CD14-positive monocyte (primary cell): ENCODE measurements at regions not wholly inside any gene's neighbourhood (a gene's known extent, or its start where the extent isn't known, plus 50 kb on each side); places are given as distances from the start of the nearest gene placed in this dataset.

ENCODE experiments used
- DNase-seq, 3 donors: peaks; one replicate each; pipeline ENCODE4 v3.0.0-alpha.2; 2011 to 2022
- H2AFZ ChIP-seq: 2 replicates; pipeline ENCODE4 v1.6.0; 2012; ENCODE audit warnings: mild to moderate bottlenecking, low read depth, low read length, inconsistent platforms; ENCODE audit not compliant: insufficient read depth, poor library complexity, severe bottlenecking
- H3K27ac ChIP-seq, 2 donors: 1 replicate in 1 of 2; 2 replicates in 1 of 2; pipeline ENCODE4 v1.5.1; 2012 to 2013; ENCODE audit warnings: low read length in 2 of 2, control low read depth in 1 of 2, inconsistent platforms in 1 of 2, low read depth in 1 of 2, mild to moderate bottlenecking in 1 of 2
- H3K27me3 ChIP-seq, 2 donors: one replicate each; pipeline versions ENCODE4 v1.6.0 to v1.6.1; 2011 to 2013; ENCODE audit warnings: low read length in 2 of 2; ENCODE audit not compliant: control insufficient read depth in 2 of 2, insufficient read depth in 2 of 2
- H3K36me3 ChIP-seq, 2 donors: replicated peaks in 1 of 2; 1 replicate in 1 of 2; 2 replicates in 1 of 2; pipeline versions ENCODE4 v1.5.1 to v1.6.1; 2012 to 2013; ENCODE audit warnings: low read length in 2 of 2, control low read depth in 1 of 2, inconsistent platforms in 1 of 2, mild to moderate bottlenecking in 1 of 2; ENCODE audit not compliant: insufficient read depth in 2 of 2, control insufficient read depth in 1 of 2
- H3K4me1 ChIP-seq, 2 donors: 1 replicate in 1 of 2; 2 replicates in 1 of 2; pipeline versions ENCODE4 v1.5.1 to v1.6.1; 2012 to 2013; ENCODE audit warnings: low read length in 2 of 2, control low read depth in 1 of 2, inconsistent platforms in 1 of 2, mild to moderate bottlenecking in 1 of 2, moderate library complexity in 1 of 2; ENCODE audit not compliant: insufficient read depth in 2 of 2, control insufficient read depth in 1 of 2
- H3K4me2 ChIP-seq: replicated peaks from 2 replicates; pipeline ENCODE3; 2012; ENCODE audit warnings: low read length, moderate library complexity, mild to moderate bottlenecking; ENCODE audit not compliant: poor library complexity, severe bottlenecking; ENCODE audit errors: extremely low read depth
- H3K4me3 ChIP-seq, 3 experiments: fragments of 200-600 bp in 1 of 3; sonication (generic) in 1 of 3; replicated peaks in 1 of 3; 1 replicate in 2 of 3; 2 replicates in 1 of 3; pipeline ENCODE4 v1.5.1; 2011 to 2013; ENCODE audit warnings: low read length in 3 of 3, mild to moderate bottlenecking in 3 of 3, control low read depth in 2 of 3, low read depth in 2 of 3, inconsistent platforms in 1 of 3, moderate library complexity in 1 of 3
- H3K79me2 ChIP-seq: 2 replicates; pipeline ENCODE4 v1.6.0; 2012; ENCODE audit warnings: mild to moderate bottlenecking, control low read depth, inconsistent platforms, low read length, moderate library complexity; ENCODE audit not compliant: insufficient read depth
- H3K9ac ChIP-seq: 2 replicates; pipeline ENCODE4 v1.6.0; 2017; ENCODE audit warnings: low read length, mild to moderate bottlenecking; ENCODE audit not compliant: insufficient read depth, poor library complexity, severe bottlenecking
- H3K9me3 ChIP-seq, 2 donors: replicated peaks in 1 of 2; 1 replicate in 1 of 2; 2 replicates in 1 of 2; pipeline versions ENCODE4 v1.5.1 to v1.6.1; 2012 to 2013; ENCODE audit warnings: low read length in 2 of 2, control low read depth in 1 of 2; ENCODE audit not compliant: control insufficient read depth in 1 of 2, insufficient read depth in 1 of 2
- H4K20me1 ChIP-seq: 2 replicates; pipeline ENCODE4 v1.6.0; 2012; ENCODE audit warnings: mild to moderate bottlenecking, low read length, control low read depth, moderate library complexity; ENCODE audit not compliant: insufficient read depth
- H3K27ac Mint-ChIP-seq, 7 donors: one replicate each; pipeline ENCODE4 v1.8.0; 2020; ENCODE audit warnings: mild to moderate bottlenecking in 7 of 7, mixed read lengths in 7 of 7, moderate library complexity in 6 of 7, inconsistent platforms in 2 of 7
- H3K27me3 Mint-ChIP-seq, 3 donors: one replicate each; pipeline ENCODE4 v1.8.0; 2021 to 2022; ENCODE audit warnings: low read depth in 3 of 3, mild to moderate bottlenecking in 3 of 3, mixed read lengths in 3 of 3, moderate library complexity in 3 of 3, inconsistent platforms in 1 of 3
- H3K36me3 Mint-ChIP-seq, 2 donors: one replicate each; pipeline ENCODE4 v1.8.0; 2020; ENCODE audit warnings: mixed read lengths in 2 of 2, inconsistent platforms in 1 of 2, mild to moderate bottlenecking in 1 of 2
- H3K4me1 Mint-ChIP-seq: one replicate; pipeline ENCODE4 v1.8.0; 2020; ENCODE audit warnings: mild to moderate bottlenecking, mixed read lengths
- H3K4me3 Mint-ChIP-seq, 2 donors: one replicate each; pipeline ENCODE4 v1.8.0; 2020; ENCODE audit warnings: mild to moderate bottlenecking in 2 of 2, mixed read lengths in 2 of 2, moderate library complexity in 1 of 2
- H3K9me3 Mint-ChIP-seq, 7 donors: one replicate each; pipeline ENCODE4 v1.8.0; 2020 to 2022; ENCODE audit warnings: mixed read lengths in 7 of 7, mild to moderate bottlenecking in 6 of 7, moderate library complexity in 6 of 7, inconsistent platforms in 2 of 7
- CTCF ChIP-seq: fragments of 200-600 bp; IDR thresholded peaks from one replicate; pipeline ENCODE4 v1.8.0; 2022; ENCODE audit warnings: antibody characterized with exemption, mild to moderate bottlenecking
- WGBS: methylation state at CpG from one replicate; pipeline ENCODE4 v1.1.5; 2013; ENCODE audit warnings: missing lambda C conversion rate; ENCODE audit not compliant: insufficient coverage; 5-methylcytosine and 5-hydroxymethylcytosine counted together
- intact Hi-C, 2 donors: fragments of 100-400 bp; cut with micrococcal nuclease; formaldehyde crosslinking; loops; one replicate each; pipeline versions ENCODE4 v1.15.0 to v1.15.1; 2023

- no peak overlapping the region for H3K9ac ChIP-seq
- H3K79me2 ChIP-seq: no peaks in the 10 kb centered on the region
- DNase-seq: no peak
- no peak overlapping the region for H3K27ac Mint-ChIP-seq
- intact Hi-C loops: no loop called here
- H3K36me3 Mint-ChIP-seq: no peaks in the 10 kb centered on the region
- peaks cover 40% of the 10 kb centered on the region for H3K4me1 Mint-ChIP-seq
- no peak overlapping the region for H3K4me3 ChIP-seq
- 86% methylated on average over 6 of the region's 8 CpGs for WGBS
- no peak overlapping the region for H3K4me2 ChIP-seq
- H4K20me1 ChIP-seq: no peaks in the 10 kb centered on the region
- H3K4me1 ChIP-seq: peaks cover 36 to 42% of the 10 kb centered on the region in 2 donors
- H2AFZ ChIP-seq: no peak overlapping the region
- H3K9me3 ChIP-seq: no peaks in the 10 kb centered on the region
- no peak for TF ChIP-seq CTCF
- peaks cover 0 to 2% (median 2%) of the 10 kb centered on the region in 3 donors for H3K27me3 Mint-ChIP-seq
- H3K36me3 ChIP-seq: no peaks in the 10 kb centered on the region
- no peaks in the 10 kb centered on the region for H3K27me3 ChIP-seq
- H3K9me3 Mint-ChIP-seq: peaks cover 0 to 2% (median 0%) of the 10 kb centered on the region in 7 donors
- H3K4me3 Mint-ChIP-seq: no peak overlapping the region
- H3K27ac ChIP-seq: no peak overlapping the region
Measured at GRCh38 chr20:50436696-50437095, 73.5 kb upstream of the PTPN1 start.

GRCh38 chr20:50438986-50439407 is 71.2 kb upstream of the PTPN1 start:
- H4K20me1 ChIP-seq: no peaks in the 10 kb centered on the region
- H3K27ac ChIP-seq: no peak overlapping the region
- H3K4me1 ChIP-seq: peaks cover 37 to 40% of the 10 kb centered on the region in 2 donors
- Mint-ChIP-seq H3K27me3 (peaks cover 0 to 2% (median 0%) of the 10 kb centered on the region in 3 donors), H3K9me3 (peaks cover 0 to 2% (median 0%) of the 10 kb centered on the region in 7 donors), H3K4me3 (no peak overlapping the region), H3K36me3 (no peaks in the 10 kb centered on the region), H3K4me1 (peaks cover 37% of the 10 kb centered on the region), H3K27ac (peak overlapping the region in 2 of 7 donors; percentile 30 to 48)
- no peak overlapping the region for H2AFZ ChIP-seq
- intact Hi-C loops: no loop called here
- H3K4me3 ChIP-seq: no peak overlapping the region
- H3K27me3 ChIP-seq: no peaks in the 10 kb centered on the region
- no peak for TF ChIP-seq CTCF
- H3K9ac ChIP-seq: no peak overlapping the region
- DNase-seq: peak in 2 of 3 donors; percentile 13 to 84
- no peak overlapping the region for H3K4me2 ChIP-seq
- 85% methylated on average over 3 of the region's 9 CpGs for WGBS
- H3K79me2 ChIP-seq: no peaks in the 10 kb centered on the region
- no peaks in the 10 kb centered on the region for H3K9me3 ChIP-seq
- H3K36me3 ChIP-seq: no peaks in the 10 kb centered on the region
